ENCODE measurements at regions not wholly inside any gene's neighbourhood (a gene's known extent, or its start where the extent isn't known, plus 50 kb on each side); places are given as distances from the start of the nearest gene placed in this dataset.

- peaks cover 12% of the 10 kb centered on the region for H3K4me1 Mint-ChIP-seq
- Histone ChIP-seq H3K27ac (ENCODE audit: low read depth in 1 of 2, low read length in 2 of 2) (no peak overlapping the region), H3K9ac (ENCODE audit: insufficient read depth, low read length, poor library complexity, severe bottlenecking) (no peak overlapping the region), H3K4me3 (replicated peaks in 1 of 3; ENCODE audit: low read depth in 2 of 3, low read length in 3 of 3) (no peak overlapping the region), H3K4me1 (ENCODE audit: control insufficient read depth in 1 of 2, insufficient read depth in 2 of 2, low read length in 2 of 2) (peaks cover 10% of the 10 kb centered on the region in 2 donors), H3K79me2 (ENCODE audit: insufficient read depth, low read length) (no peaks in the 10 kb centered on the region), H3K27me3 (ENCODE audit: control insufficient read depth in 2 of 2, insufficient read depth in 2 of 2, low read length in 2 of 2) (no peaks in the 10 kb centered on the region), H3K4me2 (replicated peaks; ENCODE audit: extremely low read depth, low read length, poor library complexity, severe bottlenecking) (no peak overlapping the region), H3K9me3 (replicated peaks in 1 of 2; ENCODE audit: control insufficient read depth in 1 of 2, insufficient read depth in 1 of 2, low read length in 2 of 2) (peaks cover 0 to 4% of the 10 kb centered on the region in 2 donors), H4K20me1 (ENCODE audit: insufficient read depth, low read length) (no peaks in the 10 kb centered on the region), H3K36me3 (replicated peaks in 1 of 2; ENCODE audit: control insufficient read depth in 1 of 2, insufficient read depth in 2 of 2, low read length in 2 of 2) (no peaks in the 10 kb centered on the region), H2AFZ (ENCODE audit: insufficient read depth, low read depth, low read length, poor library complexity, severe bottlenecking) (no peak overlapping the region)
- no peak for DNase-seq
- intact Hi-C loops (cut with micrococcal nuclease): no loop called here
- no peak for TF ChIP-seq CTCF (IDR thresholded peaks at IDR 0.05)
- WGBS (ENCODE audit: insufficient coverage): 67% methylated on average over 1 of the region's 14 CpGs
- H3K4me3 Mint-ChIP-seq: peak overlapping the region in 1 of 2 donors; percentile 3
- peaks cover 0 to 4% (median 2%) of the 10 kb centered on the region in 7 donors for H3K9me3 Mint-ChIP-seq
- H3K27ac Mint-ChIP-seq: no peak overlapping the region
- H3K36me3 Mint-ChIP-seq: no peaks in the 10 kb centered on the region
- H3K27me3 Mint-ChIP-seq (ENCODE audit: low read depth in 3 of 3): peaks cover 2 to 4% (median 2%) of the 10 kb centered on the region in 3 donors
These were observed 188.0 kb downstream of the TTC8 start for GRCh38 chr14:89012282-89013097.

- H3K79me2 ChIP-seq (ENCODE audit: insufficient read depth, low read length): no peaks in the 10 kb centered on the region
- H3K36me3 Mint-ChIP-seq: no peaks in the 10 kb centered on the region
- no peak overlapping the region for H3K27ac ChIP-seq (ENCODE audit: low read depth in 1 of 2, low read length in 2 of 2)
- peaks cover 10% of the 10 kb centered on the region in 2 donors for H3K4me1 ChIP-seq (ENCODE audit: control insufficient read depth in 1 of 2, insufficient read depth in 2 of 2, low read length in 2 of 2)
- H3K4me3 Mint-ChIP-seq: peak overlapping the region in 1 of 2 donors; percentile 3
- H3K4me3 ChIP-seq (replicated peaks in 1 of 3; ENCODE audit: low read depth in 2 of 3, low read length in 3 of 3): no peak overlapping the region
- H3K9me3 Mint-ChIP-seq: peaks cover 0 to 4% (median 2%) of the 10 kb centered on the region in 7 donors
- H4K20me1 ChIP-seq (ENCODE audit: insufficient read depth, low read length): no peaks in the 10 kb centered on the region
- H3K27ac Mint-ChIP-seq: no peak overlapping the region
- intact Hi-C loops (cut with micrococcal nuclease): no loop called here
- no peaks in the 10 kb centered on the region for H3K27me3 ChIP-seq (ENCODE audit: control insufficient read depth in 2 of 2, insufficient read depth in 2 of 2, low read length in 2 of 2)
- peak in 1 of 3 donors; percentile 15 for DNase-seq
- TF ChIP-seq CTCF (IDR thresholded peaks at IDR 0.05): no peak
- 71% methylated on average over 4 of the region's 7 CpGs for WGBS (ENCODE audit: insufficient coverage)
- peaks cover 2 to 4% (median 2%) of the 10 kb centered on the region in 3 donors for H3K27me3 Mint-ChIP-seq (ENCODE audit: low read depth in 3 of 3)
- no peak overlapping the region for H3K4me2 ChIP-seq (replicated peaks; ENCODE audit: extremely low read depth, low read length, poor library complexity, severe bottlenecking)
- no peak overlapping the region for H3K9ac ChIP-seq (ENCODE audit: insufficient read depth, low read length, poor library complexity, severe bottlenecking)
- peaks cover 0 to 4% of the 10 kb centered on the region in 2 donors for H3K9me3 ChIP-seq (replicated peaks in 1 of 2; ENCODE audit: control insufficient read depth in 1 of 2, insufficient read depth in 1 of 2, low read length in 2 of 2)
- H3K36me3 ChIP-seq (replicated peaks in 1 of 2; ENCODE audit: control insufficient read depth in 1 of 2, insufficient read depth in 2 of 2, low read length in 2 of 2): no peaks in the 10 kb centered on the region
- H2AFZ ChIP-seq (ENCODE audit: insufficient read depth, low read depth, low read length, poor library complexity, severe bottlenecking): no peak overlapping the region
- peaks cover 12% of the 10 kb centered on the region for H3K4me1 Mint-ChIP-seq
These were observed 188.7 kb downstream of the TTC8 start for GRCh38 chr14:89013098-89013504.
